ENCODE measurements at regions not wholly inside any gene's neighbourhood (a gene's known extent, or its start where the extent isn't known, plus 50 kb on each side); places are given as distances from the start of the nearest gene placed in this dataset.
A peak's percentile ranks its signal among the peaks of the same experiment; 100 is the strongest.
"Not testable (repeated sequence)": the region's sequence is repeated elsewhere in the genome, so short reads cannot be mapped to it uniquely, and the experiment has no call there.

DNA sequence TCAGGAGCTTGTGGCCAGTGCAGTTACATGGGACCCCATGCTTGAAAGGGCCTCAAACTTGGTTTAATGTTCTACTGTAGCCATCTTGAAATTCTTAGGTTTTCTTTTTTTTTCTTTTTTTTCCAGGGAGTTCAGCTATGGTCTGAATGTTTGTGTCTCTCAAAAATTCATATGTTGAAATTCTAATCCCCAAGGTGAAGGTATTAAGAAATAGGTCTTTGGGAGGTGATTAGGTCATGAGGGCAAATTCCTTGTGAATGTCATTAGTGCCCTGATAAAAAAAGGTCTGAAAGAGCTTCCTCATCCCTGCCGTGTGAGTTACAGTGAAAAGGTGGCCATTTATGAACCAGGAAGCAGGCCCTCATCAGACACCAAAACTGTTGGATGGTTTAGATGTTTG, 324.1 kb downstream of the C12orf75 start:
- Histone ChIP-seq H3K36me3 (no peaks in the 10 kb centered on the region), H3K27me3 (replicated peaks; ENCODE audit: insufficient read depth) (no peaks in the 10 kb centered on the region), H3K27ac (no peak overlapping the region), H3K4me3 (no peak overlapping the region), H3K4me1 (replicated peaks) (no peaks in the 10 kb centered on the region), H3K9me3 (no peaks in the 10 kb centered on the region)
- no peak for TF ChIP-seq POLR2AphosphoS5 (IDR thresholded peaks at IDR 0.05)
- TF ChIP-seq POLR2A (IDR thresholded peaks at IDR 0.05) = no peak
- no peak for DNase-seq (ENCODE audit: low spot score)
- intact Hi-C loops (cut with DNase I) = no loop called here
- WGBS = 96% methylated on average over 1 of the region's 1 CpG

DNA sequence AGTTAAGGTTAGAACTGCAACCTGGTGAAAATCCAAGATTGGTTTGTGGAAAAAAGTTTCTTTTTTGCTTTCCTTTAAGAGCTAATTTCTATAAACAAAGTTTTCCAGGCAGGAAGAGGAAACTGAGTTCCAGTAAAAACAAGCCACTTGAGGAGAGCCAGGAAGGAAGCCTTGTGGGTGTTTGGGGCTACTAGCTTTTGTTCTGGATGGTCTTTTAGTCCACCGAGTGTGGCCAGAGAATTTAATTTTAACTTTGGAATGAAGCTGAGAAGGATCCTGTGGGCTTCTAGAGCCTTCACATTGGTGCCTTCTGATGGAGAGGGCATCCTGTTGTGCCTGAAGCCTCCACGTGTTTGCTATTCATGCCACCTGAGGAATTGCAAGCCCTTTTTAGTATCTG, 327.9 kb downstream of the C12orf75 start:
- no peak overlapping the region for H3K4me3 ChIP-seq
- TF ChIP-seq POLR2AphosphoS5 (IDR thresholded peaks at IDR 0.05) (no peak), POLR2A (IDR thresholded peaks at IDR 0.05) (no peak)
- TF ChIP-seq, protein P1, sequence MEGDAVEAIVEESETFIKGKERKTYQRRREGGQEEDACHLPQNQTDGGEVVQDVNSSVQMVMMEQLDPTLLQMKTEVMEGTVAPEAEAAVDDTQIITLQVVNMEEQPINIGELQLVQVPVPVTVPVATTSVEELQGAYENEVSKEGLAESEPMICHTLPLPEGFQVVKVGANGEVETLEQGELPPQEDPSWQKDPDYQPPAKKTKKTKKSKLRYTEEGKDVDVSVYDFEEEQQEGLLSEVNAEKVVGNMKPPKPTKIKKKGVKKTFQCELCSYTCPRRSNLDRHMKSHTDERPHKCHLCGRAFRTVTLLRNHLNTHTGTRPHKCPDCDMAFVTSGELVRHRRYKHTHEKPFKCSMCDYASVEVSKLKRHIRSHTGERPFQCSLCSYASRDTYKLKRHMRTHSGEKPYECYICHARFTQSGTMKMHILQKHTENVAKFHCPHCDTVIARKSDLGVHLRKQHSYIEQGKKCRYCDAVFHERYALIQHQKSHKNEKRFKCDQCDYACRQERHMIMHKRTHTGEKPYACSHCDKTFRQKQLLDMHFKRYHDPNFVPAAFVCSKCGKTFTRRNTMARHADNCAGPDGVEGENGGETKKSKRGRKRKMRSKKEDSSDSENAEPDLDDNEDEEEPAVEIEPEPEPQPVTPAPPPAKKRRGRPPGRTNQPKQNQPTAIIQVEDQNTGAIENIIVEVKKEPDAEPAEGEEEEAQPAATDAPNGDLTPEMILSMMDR (IDR thresholded peaks at IDR 0.05) = no peak
- no peaks in the 10 kb centered on the region for H3K9me3 ChIP-seq
- H3K4me1 ChIP-seq (replicated peaks) = no peaks in the 10 kb centered on the region
- H3K36me3 ChIP-seq = no peaks in the 10 kb centered on the region
- H3K27me3 ChIP-seq (replicated peaks; ENCODE audit: insufficient read depth) = no peaks in the 10 kb centered on the region
- DNase-seq (ENCODE audit: low spot score) = no peak
- intact Hi-C loops (cut with DNase I) = no loop called here
- no peak overlapping the region for H3K27ac ChIP-seq
- WGBS = 89% methylated on average over 2 of the region's 2 CpGs

DNA sequence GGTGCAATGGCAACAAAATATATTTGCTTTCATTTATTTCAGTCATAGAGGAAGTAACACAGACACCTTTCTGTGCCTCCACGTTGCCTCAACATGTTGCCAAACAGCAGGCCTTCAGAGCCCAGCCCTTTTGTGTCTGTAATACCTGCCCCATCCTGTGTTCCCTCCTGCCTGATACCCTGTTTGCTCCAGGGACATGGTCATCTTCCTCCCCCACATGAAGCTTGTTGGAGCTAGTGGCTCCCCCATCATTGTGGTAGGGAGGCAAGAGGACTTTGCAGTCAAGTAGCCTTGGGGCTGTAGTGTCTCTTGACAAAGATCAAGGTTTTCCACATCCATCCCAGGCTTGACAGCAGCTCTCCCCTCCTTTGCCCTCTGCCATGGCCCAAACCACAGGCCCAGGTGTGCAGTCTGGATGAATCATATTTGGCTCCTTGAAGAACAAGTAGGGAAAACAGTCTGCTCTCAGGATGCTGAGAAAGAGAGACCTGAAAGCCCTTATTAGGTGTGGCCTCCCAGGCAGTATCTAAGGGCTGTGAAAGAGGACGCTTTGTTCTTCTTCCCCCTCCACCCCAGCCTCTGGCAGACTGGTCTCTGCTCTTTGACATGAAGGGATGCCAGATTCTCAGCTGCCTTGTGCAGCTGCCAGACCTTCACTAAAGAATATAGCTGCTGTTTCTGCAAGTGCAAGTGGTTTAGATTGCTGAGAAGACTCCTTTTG, 329.0 kb downstream of the C12orf75 start:
- no peaks in the 10 kb centered on the region for H3K4me1 ChIP-seq (replicated peaks)
- no peaks in the 10 kb centered on the region for H3K36me3 ChIP-seq
- H3K4me3 ChIP-seq = no peak overlapping the region
- intact Hi-C loops (cut with DNase I) = no loop called here
- H3K9me3 ChIP-seq = no peaks in the 10 kb centered on the region
- 26% methylated on average over 2 of the region's 2 CpGs for WGBS
- no peaks in the 10 kb centered on the region for H3K27me3 ChIP-seq (replicated peaks; ENCODE audit: insufficient read depth)
- H3K27ac ChIP-seq = no peak overlapping the region
- TF ChIP-seq, protein P1 (IDR thresholded peaks at IDR 0.05) = no peak
- TF ChIP-seq POLR2AphosphoS5 (IDR thresholded peaks at IDR 0.05) = peak; percentile 62
- DNase-seq (ENCODE audit: low spot score) = peak; percentile 22

DNA sequence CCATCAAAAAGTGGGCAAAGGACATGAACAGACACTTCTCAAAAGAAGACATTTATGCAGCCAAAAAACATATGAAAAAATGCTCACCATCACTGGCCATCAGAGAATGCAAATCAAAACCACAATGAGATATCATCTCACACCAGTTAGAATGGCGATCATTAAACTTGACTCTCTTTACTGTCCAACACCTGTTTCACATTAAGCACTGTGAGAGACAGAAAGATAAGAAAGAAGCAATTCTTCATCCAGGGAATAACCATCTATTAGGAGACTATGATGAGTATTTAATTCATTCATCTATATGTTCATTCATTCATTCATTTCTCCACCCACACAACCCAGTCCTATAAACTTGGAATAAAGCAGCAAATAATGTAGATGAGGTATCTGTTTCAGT, 334.3 kb downstream of the C12orf75 start:
- DNase-seq (ENCODE audit: low spot score); H3K4me1 ChIP-seq (replicated peaks); H3K9me3 ChIP-seq; intact Hi-C loops (cut with DNase I); H3K4me3 ChIP-seq; H3K27ac ChIP-seq; H3K36me3 ChIP-seq; H3K27me3 ChIP-seq (replicated peaks; ENCODE audit: insufficient read depth): not testable (repeated sequence)
- WGBS = 54% methylated on average over 1 of the region's 1 CpG

DNA sequence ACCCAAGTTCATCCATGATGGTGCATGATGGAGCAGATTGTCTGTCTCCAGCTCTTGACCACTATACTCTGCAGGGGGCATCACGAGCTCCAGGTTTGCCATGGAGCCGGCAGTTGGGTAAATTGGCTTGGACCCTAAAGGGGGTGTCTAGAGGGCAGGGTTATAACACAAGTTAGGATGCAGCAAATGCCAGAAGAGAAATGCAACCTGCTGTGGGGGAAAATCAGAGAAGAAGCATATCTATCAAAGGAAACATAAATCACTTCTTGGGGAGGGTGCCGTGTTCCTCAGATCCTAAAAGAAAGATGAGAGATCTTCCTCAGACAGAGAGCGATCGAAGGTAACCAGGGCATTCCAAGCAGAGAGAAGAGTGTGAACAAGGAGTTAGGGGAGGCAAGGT, 334.9 kb downstream of the C12orf75 start:
- H3K4me1 ChIP-seq (replicated peaks) = no peaks in the 10 kb centered on the region
- DNase-seq (ENCODE audit: low spot score) = no peak
- no peak for TF ChIP-seq POLR2AphosphoS5 (IDR thresholded peaks at IDR 0.05)
- TF ChIP-seq, protein P1 (IDR thresholded peaks at IDR 0.05) = no peak
- no peak for TF ChIP-seq POLR2A (IDR thresholded peaks at IDR 0.05)
- WGBS = 89% methylated on average over 5 of the region's 5 CpGs
- no peaks in the 10 kb centered on the region for H3K36me3 ChIP-seq
- H3K9me3 ChIP-seq = no peaks in the 10 kb centered on the region
- no peak overlapping the region for H3K27ac ChIP-seq
- intact Hi-C loops (cut with DNase I) = no loop called here
- no peak overlapping the region for H3K4me3 ChIP-seq
- H3K27me3 ChIP-seq (replicated peaks; ENCODE audit: insufficient read depth) = no peaks in the 10 kb centered on the region
